OCI-M1 (cell line): ENCODE measurements at regions not wholly inside any gene's neighbourhood (a gene's known extent, or its start where the extent isn't known, plus 50 kb on each side); places are given as distances from the start of the nearest gene placed in this dataset.

Experiments
- DNase-seq: peaks from one replicate; lab custom pipeline; 2025; lab: John Stamatoyannopoulos, UW

GRCh38 chr7:106376026-106376799, 91.4 kb upstream of the NAMPT start:
- no peak for DNase-seq

DNA sequence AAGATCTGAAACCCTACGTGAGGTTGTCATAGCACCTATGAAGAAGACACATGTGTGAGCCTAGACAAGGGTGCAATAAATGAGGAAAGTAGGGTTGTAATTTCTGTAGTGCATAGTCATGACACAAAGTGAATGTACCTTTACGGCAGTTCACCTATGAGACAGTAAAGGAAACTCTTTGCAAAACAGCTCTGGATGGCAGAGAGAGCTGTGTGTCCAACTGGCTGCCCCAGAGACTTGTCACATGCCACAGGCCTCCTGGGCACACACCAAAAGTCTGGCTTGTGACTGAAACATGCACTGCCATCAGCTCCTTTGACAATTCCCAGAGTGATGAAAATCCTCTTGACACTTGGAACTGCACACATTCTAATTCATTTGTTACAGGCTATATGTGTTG, 90.7 kb upstream of the NAMPT start:
- DNase-seq = no peak

DNA sequence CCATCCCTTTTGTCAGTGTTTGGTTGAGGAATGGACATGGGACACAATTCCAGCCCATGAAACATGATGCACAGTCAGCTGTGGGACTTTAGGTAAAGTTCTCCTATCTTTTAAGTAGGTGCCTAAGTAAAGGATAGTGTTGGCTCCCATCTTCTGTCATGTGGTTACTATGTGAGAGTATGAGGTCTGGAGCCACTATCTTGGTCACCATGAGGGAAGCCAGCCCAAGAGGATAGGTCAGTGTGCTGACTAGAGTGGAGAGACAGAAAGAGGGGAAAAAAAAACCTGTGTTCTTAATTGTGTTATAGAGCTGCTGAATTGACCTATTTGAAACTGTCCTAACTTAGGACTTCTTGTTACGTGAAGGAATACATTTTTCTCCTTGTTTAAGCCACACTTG, 89.7 kb upstream of the NAMPT start:
- no peak for DNase-seq

- DNase-seq = no peak
These were observed 88.0 kb upstream of the NAMPT start for GRCh38 chr7:106372595-106373318.

GRCh38 chr7:106372126-106372525, 87.3 kb upstream of the NAMPT start:
- no peak for DNase-seq

DNA sequence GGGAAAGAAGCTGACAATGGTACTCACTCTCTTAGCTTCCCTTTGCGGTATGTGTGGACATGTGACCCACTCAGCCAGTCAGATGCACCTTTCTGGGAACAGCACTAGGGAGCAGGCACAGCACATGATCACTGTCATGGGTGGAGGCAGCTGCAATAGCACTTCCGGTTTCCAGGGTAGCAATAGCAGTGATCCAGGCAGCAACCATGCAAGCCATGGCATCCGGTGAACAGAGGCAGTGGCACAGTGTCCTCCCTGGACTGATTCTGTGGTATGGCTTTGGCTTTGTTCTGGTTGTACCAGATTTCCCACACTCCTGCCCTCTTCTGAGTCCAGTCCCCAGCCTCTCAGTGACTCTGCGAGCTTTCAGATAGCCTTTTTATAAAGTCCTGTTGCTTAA, 86.8 kb upstream of the NAMPT start:
- peak; percentile 12 for DNase-seq

- DNase-seq = no peak
These were observed 85.8 kb upstream of the NAMPT start for GRCh38 chr7:106370542-106370941.

GRCh38 chr7:106369816-106370215, 85.0 kb upstream of the NAMPT start:
- no peak for DNase-seq

DNA sequence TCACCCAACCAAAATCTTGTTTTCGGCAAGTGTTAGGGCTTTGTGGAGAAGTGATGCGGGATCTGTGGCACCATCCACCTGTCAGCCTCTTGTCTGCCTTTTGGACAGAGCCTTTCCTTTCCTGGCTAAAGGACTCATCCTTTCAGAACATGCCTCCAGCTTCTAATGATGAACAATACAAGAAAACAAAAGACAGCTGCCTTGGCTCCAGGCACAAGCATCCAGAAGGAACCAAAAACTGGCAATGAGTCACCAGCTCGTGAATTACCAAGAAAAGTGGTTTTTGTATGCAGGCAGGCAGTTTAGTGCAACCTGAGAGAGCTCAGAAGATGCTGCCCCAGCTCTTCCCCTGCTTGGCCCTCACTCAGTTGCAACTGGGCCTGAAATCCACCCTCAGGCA, 84.6 kb upstream of the NAMPT start:
- DNase-seq = no peak

DNA sequence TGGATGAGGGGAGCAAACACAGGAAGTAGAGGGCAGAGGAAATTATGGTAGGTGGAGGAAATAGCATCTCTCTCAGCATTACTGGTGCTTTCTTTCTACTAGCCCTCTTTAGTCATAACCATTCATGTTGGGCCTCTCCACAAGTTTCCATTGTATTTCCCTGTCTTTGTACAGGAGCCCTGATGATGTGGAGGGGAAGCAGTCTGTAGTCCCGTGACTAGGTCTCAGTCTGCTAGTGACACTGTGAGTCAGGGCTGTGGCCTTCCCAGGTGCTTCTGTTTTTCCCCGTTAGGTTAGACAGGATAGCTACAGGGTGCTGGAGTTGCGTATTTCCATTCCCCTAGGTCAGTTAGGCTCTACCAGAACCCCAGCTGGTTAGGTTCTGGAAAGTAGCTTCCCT, 82.9 kb upstream of the NAMPT start:
- no peak for DNase-seq

GRCh38 chr7:106367018-106367420, 82.2 kb upstream of the NAMPT start:
- peak; percentile 82 for DNase-seq

GRCh38 chr7:106365252-106366005, 80.6 kb upstream of the NAMPT start:
- peak; percentile 82 for DNase-seq

- peak; percentile 9 for DNase-seq
These were observed 77.7 kb upstream of the NAMPT start for GRCh38 chr7:106362507-106362906.

- peak; percentile 78 for DNase-seq
These were observed 73.4 kb upstream of the NAMPT start for GRCh38 chr7:106358103-106358663.

GRCh38 chr7:106357675-106358074, 72.9 kb upstream of the NAMPT start:
- DNase-seq = no peak

- DNase-seq = peak; percentile 6
These were observed 70.0 kb upstream of the NAMPT start for GRCh38 chr7:106354822-106355221.

DNA sequence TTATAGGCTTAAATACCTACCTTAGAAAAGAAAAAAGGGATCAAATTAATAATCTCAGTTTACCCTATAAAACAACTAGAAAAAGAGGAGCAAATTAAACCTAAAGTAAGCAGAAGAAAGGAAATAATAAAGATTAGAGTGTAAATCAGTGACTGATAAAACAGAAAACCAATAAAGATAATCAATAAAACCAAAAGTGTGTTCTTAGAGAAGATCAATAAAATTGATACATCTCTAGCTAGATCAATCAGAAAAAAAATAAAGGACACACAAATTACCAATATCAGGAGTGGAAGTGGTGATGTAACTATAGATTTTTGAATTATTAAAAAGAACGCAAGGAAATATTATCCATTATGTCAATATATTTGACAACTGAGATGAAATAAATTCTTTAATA, 69.2 kb upstream of the NAMPT start:
- DNase-seq = no peak

DNA sequence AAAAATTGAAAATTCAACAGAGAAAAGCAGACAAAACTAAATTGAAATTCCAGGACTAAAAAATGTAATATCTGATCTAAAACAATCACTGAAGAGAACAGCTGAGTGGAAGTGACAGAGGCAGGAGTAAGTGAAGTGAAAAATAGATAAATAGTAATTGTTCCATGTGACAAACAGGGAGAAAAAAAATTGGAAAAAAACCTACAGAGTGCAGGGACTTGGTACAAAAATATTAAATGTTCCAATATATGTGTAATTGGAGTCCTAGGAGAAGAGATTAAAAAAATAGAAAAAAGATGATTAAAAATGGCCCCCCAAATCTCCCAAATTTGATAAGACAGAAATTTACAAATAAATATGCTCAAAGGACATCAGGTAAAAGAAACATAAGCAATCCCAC, 63.4 kb upstream of the NAMPT start:
- DNase-seq = no peak

DNA sequence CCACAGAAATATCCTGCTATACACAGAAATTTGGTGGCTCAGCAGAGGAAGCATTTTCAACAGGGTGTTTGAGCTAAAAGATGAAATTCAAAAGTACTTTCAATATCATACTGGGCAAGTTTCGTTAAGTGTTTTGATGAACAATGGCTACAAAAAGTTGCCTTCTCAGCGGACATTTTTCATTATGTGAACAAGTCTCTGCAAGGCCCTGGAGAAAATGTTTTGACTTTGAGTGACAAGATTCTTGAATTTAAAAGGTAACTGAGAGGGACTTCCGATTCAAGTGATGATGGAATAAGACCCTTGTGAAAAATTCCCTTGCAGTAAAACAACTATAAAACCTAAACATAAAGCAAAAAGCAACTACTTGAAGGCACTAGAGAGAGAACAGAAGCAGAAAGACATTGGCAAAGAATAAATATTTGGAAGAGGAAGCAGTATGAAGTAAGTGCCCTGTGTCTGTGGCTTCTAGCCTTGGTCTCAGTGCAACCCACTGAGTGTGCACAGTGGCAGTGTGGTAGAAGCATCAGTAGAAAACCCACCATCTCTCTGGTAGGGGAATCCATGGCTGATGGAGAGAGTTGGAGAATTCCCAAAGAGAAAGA, 62.5 kb upstream of the NAMPT start:
- DNase-seq = peak; percentile 51

GRCh38 chr7:106346678-106347217, 62.0 kb upstream of the NAMPT start:
- peak; percentile 93 for DNase-seq

GRCh38 chr7:106346167-106346677, 61.4 kb upstream of the NAMPT start:
- DNase-seq = no peak
